H9 (cell line): ENCODE measurements at regions not wholly inside any gene's neighbourhood (a gene's known extent, or its start where the extent isn't known, plus 50 kb on each side); places are given as distances from the start of the nearest gene placed in this dataset.

Source experiments
- DNase-seq: peaks from one replicate; pipeline ENCODE4 v3.0.0-alpha.2; 2017
- H2AFZ ChIP-seq: one replicate; pipeline ENCODE4 v1.6.1; 2013; ENCODE audit warnings: mild to moderate bottlenecking, low read length, control low read depth, moderate library complexity
- H2AK5ac ChIP-seq: 2 replicates; pipeline ENCODE4 v1.6.1; 2013; ENCODE audit warnings: low read length, control low read depth, mixed read lengths; ENCODE audit not compliant: insufficient read length
- H2BK120ac ChIP-seq: one replicate; pipeline ENCODE4 v1.6.1; 2013; ENCODE audit warnings: low read depth, mild to moderate bottlenecking, low read length, control low read depth, inconsistent platforms; ENCODE audit not compliant: poor library complexity, severe bottlenecking
- H2BK12ac ChIP-seq: 2 replicates; pipeline ENCODE4 v1.6.1; 2013; ENCODE audit warnings: low read length, control low read depth, mixed read lengths, low read depth; ENCODE audit not compliant: insufficient read length
- H2BK15ac ChIP-seq: 2 replicates; pipeline ENCODE4 v1.6.1; 2013; ENCODE audit warnings: low read depth, low read length, control low read depth
- H2BK20ac ChIP-seq: one replicate; pipeline ENCODE4 v1.6.1; 2013; ENCODE audit warnings: low read depth, mild to moderate bottlenecking, low read length, control low read depth, inconsistent platforms; ENCODE audit not compliant: poor library complexity, severe bottlenecking
- H2BK5ac ChIP-seq: 2 replicates; pipeline ENCODE4 v1.6.1; 2013; ENCODE audit warnings: low read length, control low read depth, mixed read lengths; ENCODE audit not compliant: insufficient read length
- H3K14ac ChIP-seq: 2 replicates; pipeline ENCODE4 v1.6.1; 2013; ENCODE audit warnings: low read length, control low read depth; ENCODE audit not compliant: insufficient read depth
- H3K18ac ChIP-seq: 2 replicates; pipeline ENCODE4 v1.6.1; 2013; ENCODE audit warnings: low read depth, mild to moderate bottlenecking, mixed read lengths, low read length, control low read depth; ENCODE audit not compliant: insufficient read length
- H3K23ac ChIP-seq: 2 replicates; pipeline ENCODE4 v1.6.1; 2013; ENCODE audit warnings: low read length, control low read depth, mixed read lengths, low read depth; ENCODE audit not compliant: insufficient read length
- H3K23me2 ChIP-seq: 2 replicates; pipeline ENCODE4 v1.6.1; 2013; ENCODE audit warnings: low read depth, mild to moderate bottlenecking, mixed read lengths, low read length, control low read depth; ENCODE audit not compliant: insufficient read length, poor library complexity, severe bottlenecking
- H3K27ac ChIP-seq: 2 replicates; pipeline ENCODE4 v1.5.1; 2013; ENCODE audit warnings: low read length, control low read depth, mixed read lengths, low read depth; ENCODE audit not compliant: insufficient read length
- H3K27me3 ChIP-seq: 2 replicates; pipeline ENCODE4 v1.6.1; 2013; ENCODE audit warnings: low read length, control low read depth, inconsistent platforms; ENCODE audit not compliant: insufficient read depth
- H3K4ac ChIP-seq: 2 replicates; pipeline ENCODE4 v1.6.1; 2013; ENCODE audit warnings: low read depth, mild to moderate bottlenecking, control low read depth, inconsistent platforms, low read length, moderate library complexity
- H3K4me1 ChIP-seq: 2 replicates; pipeline ENCODE4 v1.6.1; 2013; ENCODE audit warnings: low read length, control low read depth, inconsistent platforms; ENCODE audit not compliant: insufficient read depth
- H3K4me2 ChIP-seq: 2 replicates; pipeline ENCODE4 v1.6.1; 2013; ENCODE audit warnings: low read length, control low read depth, mixed read lengths; ENCODE audit not compliant: insufficient read length, insufficient read depth
- H3K56ac ChIP-seq: 2 replicates; pipeline ENCODE4 v1.6.1; 2013; ENCODE audit warnings: low read depth, mild to moderate bottlenecking, mixed read lengths, low read length, control low read depth; ENCODE audit not compliant: insufficient read length
- H3K79me1 ChIP-seq: 2 replicates; pipeline ENCODE4 v1.6.1; 2013; ENCODE audit warnings: low read depth, mild to moderate bottlenecking, moderate library complexity, low read length, control low read depth, inconsistent platforms; ENCODE audit not compliant: insufficient read depth, poor library complexity, severe bottlenecking
- H3K79me2 ChIP-seq: 2 replicates; pipeline ENCODE4 v1.6.1; 2013; ENCODE audit warnings: low read length, control low read depth, inconsistent platforms; ENCODE audit not compliant: insufficient read depth
- H3K9ac ChIP-seq: 2 replicates; pipeline ENCODE4 v1.6.1; 2013; ENCODE audit warnings: low read length, control low read depth, mixed read lengths; ENCODE audit not compliant: insufficient read length; ENCODE audit errors: extremely low read depth
- H3K9me3 ChIP-seq: one replicate; pipeline ENCODE4 v1.6.1; 2013; ENCODE audit warnings: low read depth, low read length, inconsistent platforms; ENCODE audit not compliant: control insufficient read depth
- H3T11ph ChIP-seq: one replicate; pipeline ENCODE4 v1.6.1; 2013; ENCODE audit warnings: mild to moderate bottlenecking, low read length, control low read depth, inconsistent platforms
- H4K20me1 ChIP-seq: one replicate; pipeline ENCODE4 v1.6.1; 2013; ENCODE audit not compliant: control insufficient read depth, insufficient read length, insufficient read depth
- H4K5ac ChIP-seq: 2 replicates; pipeline ENCODE4 v1.6.1; 2013; ENCODE audit warnings: low read depth, mild to moderate bottlenecking, mixed read lengths, low read length, control low read depth; ENCODE audit not compliant: insufficient read length
- H4K8ac ChIP-seq: replicated peaks from 2 replicates; pipeline ENCODE4 v1.6.1; 2013; ENCODE audit warnings: low read length, control low read depth, mixed read lengths, low read depth; ENCODE audit not compliant: insufficient read length
- H4K91ac ChIP-seq: 2 replicates; pipeline ENCODE4 v1.6.1; 2013; ENCODE audit warnings: low read depth, mild to moderate bottlenecking, moderate library complexity, mixed read lengths, low read length, control low read depth; ENCODE audit not compliant: insufficient read length
- H3K27ac Mint-ChIP-seq, 3 experiments: 2 replicates in 2 of 3; 3 replicates in 1 of 3; pipeline ENCODE4 v1.8.0; 2020 to 2021; ENCODE audit warnings: mixed read lengths in 3 of 3, mild to moderate bottlenecking in 1 of 3, moderate library complexity in 1 of 3
- H3K27me3 Mint-ChIP-seq: 2 replicates; pipeline ENCODE4 v1.8.0; 2021; ENCODE audit warnings: low read depth, mild to moderate bottlenecking, moderate library complexity, mixed read lengths
- H3K36me3 Mint-ChIP-seq, 3 experiments: 2 replicates in 2 of 3; 3 replicates in 1 of 3; pipeline ENCODE4 v1.8.0; 2020 to 2021; ENCODE audit warnings: low read depth in 3 of 3, mixed read lengths in 3 of 3; ENCODE audit not compliant: insufficient read depth in 1 of 3
- H3K4me1 Mint-ChIP-seq, 2 experiments: 2 replicates each; pipeline ENCODE4 v1.8.0; 2020; ENCODE audit warnings: mixed read lengths in 2 of 2
- H3K4me3 Mint-ChIP-seq, 2 experiments: 2 replicates in 1 of 2; 3 replicates in 1 of 2; pipeline ENCODE4 v1.8.0; 2020 to 2021; ENCODE audit warnings: mild to moderate bottlenecking in 2 of 2, mixed read lengths in 2 of 2, moderate library complexity in 1 of 2
- H3K9me3 Mint-ChIP-seq, 2 experiments: 2 replicates in 1 of 2; 3 replicates in 1 of 2; pipeline ENCODE4 v1.8.0; 2020; ENCODE audit warnings: mild to moderate bottlenecking in 2 of 2, mixed read lengths in 2 of 2, moderate library complexity in 1 of 2
- WGBS: extraction: QIAGEN DNeasy Blood & Tissue Kit; methylation state at CpG from one replicate; pipeline ENCODE4 v1.1.7; 2013; ENCODE audit warnings: missing lambda C conversion rate, low lambda C conversion rate, mixed read lengths; ENCODE audit not compliant: insufficient read length; ENCODE audit errors: extremely low coverage; 5-methylcytosine and 5-hydroxymethylcytosine counted together
- TF ChIP-seq, protein P1 (sequence below): fragments of 200-600 bp; sonication (generic); conservative IDR thresholded peaks from 3 replicates; pipeline ENCODE4 v1.8.0; 2021; ENCODE audit warnings: antibody characterized with exemption, mild to moderate bottlenecking

DNA sequence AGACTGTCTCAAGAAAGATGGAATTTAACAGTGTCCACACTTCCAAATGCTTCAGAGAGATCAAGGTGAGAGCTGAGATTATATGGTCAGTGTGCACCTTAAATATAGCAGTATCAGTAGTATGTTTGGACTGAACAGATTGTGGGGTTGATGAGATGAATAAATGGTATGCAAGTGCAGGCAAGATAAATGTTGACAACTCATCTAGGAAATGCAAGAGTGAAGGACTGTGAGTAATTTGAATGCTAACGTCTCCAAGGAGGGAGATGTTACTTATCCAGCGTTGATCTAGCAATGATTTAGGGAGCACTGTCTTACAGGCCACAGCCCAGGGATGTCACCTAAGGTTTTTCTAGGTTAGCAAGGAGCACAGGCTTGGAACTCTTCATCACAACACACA lies 170.7 kb upstream of the GALNT2 start:
- Mint-ChIP-seq H3K27me3 (no peaks in the 10 kb centered on the region), H3K36me3 (no peaks in the 10 kb centered on the region), H3K27ac (no peak overlapping the region), H3K4me3 (no peak overlapping the region), H3K4me1 (peaks cover 4 to 6% of the 10 kb centered on the region in 2 experiments), H3K9me3 (peaks cover 0 to 2% of the 10 kb centered on the region in 2 experiments; a peak in 4 of 5 replicates)
- Histone ChIP-seq H3K4ac (no peak overlapping the region), H4K20me1 (no peaks in the 10 kb centered on the region), H2AFZ (no peak overlapping the region), H3K27ac (no peak overlapping the region), H3K79me2 (no peaks in the 10 kb centered on the region), H2BK15ac (no peak overlapping the region), H2BK20ac (no peak overlapping the region), H3K4me2 (no peak overlapping the region), H3K56ac (no peak overlapping the region), H4K5ac (no peak overlapping the region), H3K23ac (no peak overlapping the region), H4K91ac (no peak overlapping the region), H3K27me3 (no peaks in the 10 kb centered on the region), H3K9me3 (no peaks in the 10 kb centered on the region), H3K4me1 (no peaks in the 10 kb centered on the region), H3K9ac (no peak overlapping the region), H3K14ac (no peak overlapping the region), H2AK5ac (no peak overlapping the region), H3K18ac (no peak overlapping the region), H2BK5ac (no peak overlapping the region), H4K8ac (no peak overlapping the region), H3K79me1 (no peaks in the 10 kb centered on the region), H2BK12ac (no peak overlapping the region), H3T11ph (no peak overlapping the region), H2BK120ac (no peak overlapping the region), H3K23me2 (no peaks in the 10 kb centered on the region)
- TF ChIP-seq, protein P1, sequence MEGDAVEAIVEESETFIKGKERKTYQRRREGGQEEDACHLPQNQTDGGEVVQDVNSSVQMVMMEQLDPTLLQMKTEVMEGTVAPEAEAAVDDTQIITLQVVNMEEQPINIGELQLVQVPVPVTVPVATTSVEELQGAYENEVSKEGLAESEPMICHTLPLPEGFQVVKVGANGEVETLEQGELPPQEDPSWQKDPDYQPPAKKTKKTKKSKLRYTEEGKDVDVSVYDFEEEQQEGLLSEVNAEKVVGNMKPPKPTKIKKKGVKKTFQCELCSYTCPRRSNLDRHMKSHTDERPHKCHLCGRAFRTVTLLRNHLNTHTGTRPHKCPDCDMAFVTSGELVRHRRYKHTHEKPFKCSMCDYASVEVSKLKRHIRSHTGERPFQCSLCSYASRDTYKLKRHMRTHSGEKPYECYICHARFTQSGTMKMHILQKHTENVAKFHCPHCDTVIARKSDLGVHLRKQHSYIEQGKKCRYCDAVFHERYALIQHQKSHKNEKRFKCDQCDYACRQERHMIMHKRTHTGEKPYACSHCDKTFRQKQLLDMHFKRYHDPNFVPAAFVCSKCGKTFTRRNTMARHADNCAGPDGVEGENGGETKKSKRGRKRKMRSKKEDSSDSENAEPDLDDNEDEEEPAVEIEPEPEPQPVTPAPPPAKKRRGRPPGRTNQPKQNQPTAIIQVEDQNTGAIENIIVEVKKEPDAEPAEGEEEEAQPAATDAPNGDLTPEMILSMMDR, result no peak
- WGBS, result no CpG with 5 or more reads among the region's 2 CpGs
- no peak for DNase-seq
